ENCODE measurements at regions not wholly inside any gene's neighbourhood (a gene's known extent, or its start where the extent isn't known, plus 50 kb on each side); places are given as distances from the start of the nearest gene placed in this dataset.

DNA sequence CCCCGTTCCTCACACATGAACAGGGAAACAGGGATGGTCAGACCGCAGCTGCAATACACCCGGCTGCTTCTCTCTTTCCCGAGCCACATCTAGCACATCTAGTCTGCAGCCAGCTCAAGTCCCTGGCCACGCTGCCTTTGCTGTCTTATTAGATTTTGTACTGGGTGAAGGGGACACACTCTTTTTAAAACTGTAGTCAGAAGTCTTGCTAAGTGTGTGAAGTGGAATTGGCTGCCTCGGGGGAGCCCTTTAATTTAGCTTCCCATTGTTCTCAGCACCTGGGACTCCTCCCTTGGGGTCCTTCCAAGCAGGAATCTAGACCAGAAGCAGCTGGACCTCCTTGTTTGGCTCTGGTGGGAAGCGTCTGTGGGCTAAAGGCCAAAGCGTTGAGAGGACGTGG is 420.0 kb downstream of the CTTN start:
- no peak for FAIRE-seq
- no peak overlapping the region for H2AFZ ChIP-seq (ENCODE audit: low read depth, low read length)
- in situ Hi-C loops (cut with MboI): loop anchor here (25.0 kb wide), 1 partner anchor 244 kb away; no protein-coding TSS in a partner anchor

More for the DNA sequence above, 420.0 kb downstream of the CTTN start:
- Histone ChIP-seq H3K79me2 (ENCODE audit: control insufficient read depth, insufficient read depth, low read length) (no peaks in the 10 kb centered on the region), H3K4me3 (no peak overlapping the region), H3K9ac (ENCODE audit: insufficient read depth in 1 of 2, low read depth in 2 of 2, low read length in 2 of 2) (no peak overlapping the region), H3K9me3 (replicated peaks; ENCODE audit: control insufficient read depth, insufficient read depth, low read depth, low read length) (no peaks in the 10 kb centered on the region), H4K20me1 (replicated peaks; ENCODE audit: control insufficient read depth, insufficient read depth, low read length) (peaks cover 13% of the 10 kb centered on the region), H3K27me3 (ENCODE audit: control insufficient read depth in 2 of 2, insufficient read depth in 2 of 2, low read length in 2 of 2) (peaks cover 7 to 55% of the 10 kb centered on the region in 2 experiments; a peak in 4 of 5 replicates), H3K36me3 (ENCODE audit: control insufficient read depth, insufficient read depth, low read length) (no peaks in the 10 kb centered on the region), H3K4me2 (ENCODE audit: insufficient read depth, low read length) (no peak overlapping the region), H3K27ac (ENCODE audit: extremely low read depth, low read depth, low read length) (no peak overlapping the region), H3K4me1 (replicated peaks in 1 of 2; ENCODE audit: control insufficient read depth in 2 of 2, insufficient read depth in 2 of 2, low read length in 2 of 2) (no peaks in the 10 kb centered on the region; a peak in 1 of 5 replicates), H3K9me1 (ENCODE audit: control insufficient read depth, insufficient read depth, low read length) (no peaks in the 10 kb centered on the region)
- WGBS (ENCODE audit: insufficient coverage, low coverage, missing lambda C conversion rate): 2% methylated on average over 8 of the region's 9 CpGs
- ChIA-PET CTCF (ENCODE audit: low intra/inter-chr PET ratio) (no interaction called here), POLR2A (interaction anchor here (1.0 kb wide), 1 partner anchor 956 kb away, joined by 3 read pairs; no protein-coding TSS in a partner anchor)
- DNase-seq (ENCODE audit: extremely low read depth in 1 of 4, low spot score in 3 of 4) (no peak), ATAC-seq (no peak)
- TF ChIP-seq ZNF12 (CRISPR knock-in tag; IDR thresholded peaks at IDR 0.05) (no peak), ZNF184 (CRISPR knock-in tag; IDR thresholded peaks at IDR 0.05) (no peak), SMAD3 (CRISPR knock-in tag; conservative IDR thresholded peaks at IDR 0.05) (no peak), FOSL1 (tag; conservative IDR thresholded peaks at IDR 0.05) (no peak), IRF2 (CRISPR knock-in tag; IDR thresholded peaks at IDR 0.05) (no peak), NFXL1 (CRISPR knock-in tag; IDR thresholded peaks at IDR 0.05) (no peak)
- TF ChIP-seq, protein P1, sequence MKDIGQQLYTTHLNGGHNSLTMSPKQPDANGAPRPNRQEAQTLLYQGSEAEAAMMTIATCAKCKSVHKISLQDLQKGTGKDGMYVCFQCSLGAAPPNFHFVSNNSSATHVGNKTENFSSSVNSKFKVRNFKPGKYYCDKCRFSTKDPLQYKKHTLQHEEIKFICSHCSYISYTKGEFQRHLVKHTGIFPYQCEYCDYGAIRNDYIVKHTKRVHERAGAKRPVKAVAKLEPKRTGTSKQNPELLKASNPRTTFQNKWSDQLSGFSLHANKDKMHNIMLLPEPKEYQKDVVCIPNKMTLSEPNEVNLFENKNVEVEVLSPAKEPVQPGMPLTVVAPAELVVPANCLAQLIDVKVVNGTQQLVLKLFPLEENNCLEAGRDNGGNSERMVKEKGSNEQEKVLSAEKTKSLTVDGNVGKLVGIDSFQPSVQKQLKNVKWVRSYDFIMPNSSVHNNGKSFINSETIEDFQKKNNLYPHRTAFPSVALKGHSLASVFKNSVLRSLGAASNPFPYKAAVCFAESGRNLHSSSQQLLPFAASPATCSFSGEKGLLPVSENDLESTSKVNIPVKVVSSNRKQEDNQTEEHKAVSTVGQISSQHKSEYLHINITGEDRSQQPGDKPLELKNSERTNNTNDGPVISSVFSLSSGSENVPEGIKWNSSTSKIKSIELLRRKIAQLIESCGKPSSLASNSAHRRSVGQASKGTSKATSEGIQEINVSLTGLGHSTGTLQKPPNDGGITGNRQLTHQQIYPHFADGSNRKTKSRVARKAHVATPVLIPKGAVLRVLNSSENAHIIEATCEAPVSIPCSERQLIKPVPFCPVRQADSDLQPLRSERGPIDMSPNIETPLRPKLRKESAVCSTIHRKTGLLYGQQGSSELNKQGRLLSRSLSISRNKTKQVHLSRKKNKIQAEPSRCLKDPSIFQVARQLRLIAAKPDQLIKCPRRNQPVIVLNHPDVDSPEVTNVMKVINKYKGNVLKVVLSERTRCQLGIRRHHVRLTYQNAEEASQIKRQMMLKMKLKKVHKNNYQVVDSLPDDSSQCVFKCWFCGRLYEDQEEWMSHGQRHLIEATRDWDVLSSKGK (CRISPR knock-in tag; IDR thresholded peaks at IDR 0.05): no peak
- BruUV-seq (replicated peaks): no TSS peak
- intact Hi-C loops (cut with micrococcal nuclease): no loop called here

Measured in K562 (cell line).